K562 (cell line): ENCODE measurements at regions not wholly inside any gene's neighbourhood (a gene's known extent, or its start where the extent isn't known, plus 50 kb on each side); places are given as distances from the start of the nearest gene placed in this dataset.
A peak's percentile ranks its signal among the peaks of the same experiment; 100 is the strongest.

Source experiments
- CTCF ChIP-seq, 3 experiments: IDR thresholded peaks in 2 of 3; conservative IDR thresholded peaks in 1 of 3; 2 replicates each; pipeline ENCODE4 v1.5.1; 2011 to 2012; ENCODE audit warnings: low read length in 3 of 3, mild to moderate bottlenecking in 3 of 3, control low read depth in 2 of 3, improper control_type of control experiment in 1 of 3, inconsistent platforms in 1 of 3, low read depth in 1 of 3, mixed read lengths in 1 of 3, moderate library complexity in 1 of 3; ENCODE audit not compliant: insufficient read depth in 2 of 3
- MEIS2 ChIP-seq: fragments of 450-650 bp; IDR thresholded peaks from 2 replicates; pipeline ENCODE4 v1.6.1; 2014; ENCODE audit warnings: mild to moderate bottlenecking; ENCODE audit not compliant: partially characterized antibody
- RAD21 ChIP-seq, 2 experiments: fragments of 250-450 bp in 1 of 2; fragments of 450-650 bp in 1 of 2; sonication (Bioruptor Pico) in 1 of 2; formaldehyde crosslinking in 1 of 2; IDR thresholded peaks in 1 of 2; conservative IDR thresholded peaks in 1 of 2; 2 replicates each; pipeline versions ENCODE4 v1.4.0 to v1.8.0; 2020 to 2022; ENCODE audit warnings: mild to moderate bottlenecking in 2 of 2, moderate library complexity in 1 of 2
- RREB1 ChIP-seq: fragments of 250-450 bp; sonication (Bioruptor Pico); IDR thresholded peaks from 2 replicates; pipeline ENCODE4 v1.4.0; 2020
- UBTF ChIP-seq, 2 experiments: IDR thresholded peaks; 2 replicates each; pipeline ENCODE4 v1.6.1; 2012; ENCODE audit warnings: improper control_type of control experiment in 2 of 2, low read depth in 2 of 2, low read length in 2 of 2, borderline replicate concordance in 1 of 2
- VEZF1 ChIP-seq: fragments of 200-800 bp; sonication (Bioruptor generic); IDR thresholded peaks from 2 replicates; pipeline ENCODE4 v1.6.1; 2017; ENCODE audit warnings: missing genetic modification characterization, missing compliant biosample characterization

- peak in 2 of 3 experiments; percentile 8 to 18; a peak in 1 of 6 replicates for TF ChIP-seq CTCF (IDR thresholded peaks at IDR 0.05 in 2 of 3, conservative IDR thresholded peaks at IDR 0.05 in 1 of 3; ENCODE audit: insufficient read depth in 2 of 3, low read depth in 1 of 3, low read length in 3 of 3)
- TF ChIP-seq RAD21 (CRISPR knock-in tag; conservative IDR thresholded peaks at IDR 0.05 in 1 of 2, IDR thresholded peaks at IDR 0.05 in 1 of 2): peak in 1 of 2 experiments; percentile 22; a peak in 2 of 4 replicates
- TF ChIP-seq VEZF1 (CRISPR knock-in tag): peak; percentile 24; the same call in 1 of the 2 replicates
- TF ChIP-seq UBTF (IDR thresholded peaks at IDR 0.05; ENCODE audit: borderline replicate concordance in 1 of 2, low read depth in 2 of 2, low read length in 2 of 2): no peak
- TF ChIP-seq RREB1 (CRISPR knock-in tag): no peak
- TF ChIP-seq MEIS2: peak; percentile 4
Observed at GRCh38 chr5:171647043-171647903, 138.3 kb upstream of the SMIM23 start (continued).
